HepG2 (cell line): ENCODE measurements at regions not wholly inside any gene's neighbourhood (a gene's known extent, or its start where the extent isn't known, plus 50 kb on each side); places are given as distances from the start of the nearest gene placed in this dataset.

Experiments used
- HOXA3 ChIP-seq: sonication (generic); formaldehyde crosslinking; IDR thresholded peaks from 2 replicates; pipeline ENCODE4 v1.5.0; 2020; ENCODE audit warnings: missing genetic modification reagents
- JUND ChIP-seq: sonication (generic); formaldehyde crosslinking; IDR thresholded peaks from 2 replicates; pipeline ENCODE4 v1.8.0; 2022; ENCODE audit warnings: mild to moderate bottlenecking, missing genetic modification reagents
- NR2C2 ChIP-seq: sonication (generic); formaldehyde crosslinking; IDR thresholded peaks from 2 replicates; pipeline ENCODE4 v1.4.0; 2020; ENCODE audit warnings: missing genetic modification reagents, mild to moderate bottlenecking, moderate library complexity, borderline replicate concordance
- POLR2A ChIP-seq, 2 experiments: IDR thresholded peaks; 2 replicates each; pipeline ENCODE4 v1.6.1; 2011; ENCODE audit warnings: low read depth in 2 of 2, low read length in 2 of 2, mild to moderate bottlenecking in 1 of 2, moderate library complexity in 1 of 2; ENCODE audit not compliant: insufficient read depth in 1 of 2
- ZBTB8A ChIP-seq: sonication (generic); formaldehyde crosslinking; IDR thresholded peaks from 2 replicates; pipeline ENCODE4 v1.4.0; 2020; ENCODE audit warnings: mild to moderate bottlenecking, low read depth, missing genetic modification reagents, borderline replicate concordance
- ZNF232 ChIP-seq: sonication (generic); formaldehyde crosslinking; IDR thresholded peaks from 2 replicates; pipeline ENCODE4 v1.4.0; 2020; ENCODE audit warnings: missing genetic modification reagents, borderline replicate concordance
- ZNF557 ChIP-seq: sonication (generic); formaldehyde crosslinking; IDR thresholded peaks from 2 replicates; pipeline ENCODE4 v1.4.0; 2020; ENCODE audit warnings: missing genetic modification reagents

- TF ChIP-seq POLR2A (IDR thresholded peaks at IDR 0.05; ENCODE audit: insufficient read depth in 1 of 2, low read depth in 2 of 2, low read length in 2 of 2): no peak
- no peak for TF ChIP-seq ZNF232
- TF ChIP-seq HOXA3 (CRISPR knock-in tag): no peak
- TF ChIP-seq ZNF557: no peak
- no peak for TF ChIP-seq ZBTB8A (CRISPR knock-in tag)
- no peak for TF ChIP-seq JUND (CRISPR knock-in tag)
- no peak for TF ChIP-seq NR2C2 (CRISPR knock-in tag)
Measured at GRCh38 chr4:164613792-164614191, 140.1 kb upstream of the SMIM31 start.
